Non-pigmented ciliary epithelial cell (primary cell): ENCODE measurements at regions not wholly inside any gene's neighbourhood (a gene's known extent, or its start where the extent isn't known, plus 50 kb on each side); places are given as distances from the start of the nearest gene placed in this dataset.

Experiments used
- DNase-seq: peaks from one replicate; pipeline ENCODE4 v3.0.0-alpha.2; 2010; ENCODE audit warnings: low read depth

DNA sequence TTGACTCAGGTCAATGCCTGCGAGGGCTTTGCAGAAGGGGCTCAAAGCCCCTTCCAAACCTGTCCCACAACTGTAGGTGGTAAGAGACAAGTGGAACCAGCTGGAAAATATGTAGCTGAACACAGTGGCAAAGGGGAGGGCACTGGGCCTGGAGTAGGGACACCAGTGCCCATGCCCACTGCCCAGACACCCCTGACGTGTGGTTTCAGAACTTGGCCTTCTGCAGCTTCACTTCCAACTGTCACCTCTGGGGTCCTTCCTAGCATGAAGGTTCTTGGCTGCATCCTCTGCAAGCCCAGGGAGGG is 233.1 kb upstream of the IRX1 start:
- DNase-seq = no peak

- no peak for DNase-seq
Measured at GRCh38 chr5:3361811-3362605, 233.6 kb upstream of the IRX1 start.

DNA sequence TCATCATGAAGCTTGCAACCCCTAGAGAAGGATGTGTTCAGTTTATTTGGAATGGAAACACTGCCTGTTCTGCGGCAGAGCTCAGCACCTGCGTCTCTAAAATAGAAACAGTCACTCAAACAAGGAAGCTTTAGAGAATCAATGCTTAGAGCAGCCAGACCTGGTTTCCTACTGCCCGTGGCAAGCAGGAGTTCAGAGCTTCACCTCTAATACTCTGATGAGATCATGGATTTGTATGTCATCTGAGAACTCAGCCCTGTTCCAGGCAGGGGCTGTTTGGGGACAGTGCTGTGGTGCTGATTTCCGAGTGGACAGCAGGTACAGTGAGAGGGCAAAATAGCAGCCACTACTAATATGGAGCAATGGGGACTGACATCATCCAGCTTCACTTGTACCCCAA is 236.0 kb upstream of the IRX1 start:
- DNase-seq = no peak

GRCh38 chr5:3357291-3357690 is 238.3 kb upstream of the IRX1 start:
- no peak for DNase-seq

GRCh38 chr5:3356016-3356415 is 239.6 kb upstream of the IRX1 start:
- DNase-seq = no peak

DNA sequence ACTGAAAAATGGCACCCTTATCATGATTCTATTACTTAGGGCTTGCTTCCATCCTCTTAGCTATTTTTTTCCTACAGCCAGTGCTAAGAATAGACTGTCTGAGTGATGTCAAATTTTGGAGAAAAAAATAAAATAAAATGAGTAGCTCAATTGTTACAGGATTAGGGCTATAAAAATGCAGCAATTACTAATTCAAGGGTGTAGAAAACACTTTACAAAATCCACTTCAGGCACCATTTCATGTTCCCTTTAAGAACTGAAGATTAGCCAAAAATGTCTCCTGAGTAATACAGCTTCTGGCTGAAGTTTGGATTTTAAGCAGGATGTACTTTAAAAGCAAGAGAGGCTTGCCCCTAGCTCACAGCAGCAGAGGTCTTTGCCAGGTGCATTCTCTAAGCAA is 240.5 kb upstream of the IRX1 start:
- DNase-seq = no peak

- no peak for DNase-seq
Measured at GRCh38 chr5:3354606-3355005, 241.0 kb upstream of the IRX1 start.

- no peak for DNase-seq
Measured at GRCh38 chr5:3353561-3353960, 242.1 kb upstream of the IRX1 start.

GRCh38 chr5:3352711-3353110 is 242.9 kb upstream of the IRX1 start:
- no peak for DNase-seq

DNA sequence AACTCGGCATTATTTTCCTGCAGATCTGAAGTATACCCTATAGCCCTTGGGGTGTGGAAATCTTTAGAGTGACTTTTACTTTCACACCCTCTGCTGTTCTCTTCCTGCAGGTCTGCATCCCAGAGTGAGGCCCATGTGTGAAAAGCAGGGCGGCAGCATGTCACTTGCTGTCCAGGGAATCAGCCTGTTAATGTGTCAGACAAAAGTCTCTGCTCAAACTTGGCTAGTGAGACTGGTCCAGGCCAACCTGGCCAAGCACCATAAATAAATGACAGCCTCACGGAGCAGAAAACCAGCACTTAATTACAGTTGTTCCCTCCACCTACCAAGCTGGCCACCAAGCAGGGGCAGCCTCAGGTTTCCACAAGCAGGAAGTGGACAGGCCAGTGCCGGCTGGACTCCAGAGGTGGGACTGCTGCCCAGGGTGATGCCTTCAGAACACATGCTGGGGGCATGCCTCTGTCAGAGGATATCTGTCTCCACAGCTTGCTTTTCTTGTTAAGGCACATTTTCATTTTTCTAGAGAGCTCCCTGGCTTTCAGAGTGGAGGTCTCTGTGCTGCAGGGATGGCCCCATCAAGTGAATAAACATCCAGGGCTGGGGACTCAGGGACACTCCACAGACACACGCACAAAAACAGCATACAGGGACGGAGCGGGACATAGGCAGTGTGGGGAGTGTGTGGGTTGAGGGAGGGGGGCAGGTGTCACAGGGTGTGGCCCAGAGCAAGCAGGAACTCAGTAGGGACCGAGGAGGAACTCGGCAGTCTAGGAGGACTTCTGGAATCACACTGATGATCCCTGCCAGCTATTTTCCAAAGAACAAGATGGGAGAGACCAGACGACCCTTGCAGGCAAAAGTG is 243.8 kb upstream of the IRX1 start:
- no peak for DNase-seq

DNA sequence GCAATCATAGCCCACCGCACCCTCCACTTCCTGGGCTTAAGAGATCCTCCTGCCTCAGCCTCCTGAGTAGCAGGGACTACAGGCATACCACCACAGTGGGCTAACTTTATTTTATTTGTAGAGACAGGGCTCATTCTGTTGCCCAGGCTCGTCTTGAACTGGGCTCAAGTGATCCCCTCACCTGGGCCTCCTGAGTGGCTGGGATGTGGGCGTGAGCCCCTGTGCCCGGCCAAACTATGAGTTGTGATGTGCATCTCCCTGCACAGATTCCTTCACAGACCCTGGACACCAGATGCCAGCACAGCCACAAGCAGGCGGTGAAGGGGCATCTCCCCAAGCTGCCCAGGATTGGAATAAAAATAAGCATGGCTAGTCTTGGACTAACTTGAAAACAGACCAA is 244.9 kb upstream of the IRX1 start:
- no peak for DNase-seq

DNA sequence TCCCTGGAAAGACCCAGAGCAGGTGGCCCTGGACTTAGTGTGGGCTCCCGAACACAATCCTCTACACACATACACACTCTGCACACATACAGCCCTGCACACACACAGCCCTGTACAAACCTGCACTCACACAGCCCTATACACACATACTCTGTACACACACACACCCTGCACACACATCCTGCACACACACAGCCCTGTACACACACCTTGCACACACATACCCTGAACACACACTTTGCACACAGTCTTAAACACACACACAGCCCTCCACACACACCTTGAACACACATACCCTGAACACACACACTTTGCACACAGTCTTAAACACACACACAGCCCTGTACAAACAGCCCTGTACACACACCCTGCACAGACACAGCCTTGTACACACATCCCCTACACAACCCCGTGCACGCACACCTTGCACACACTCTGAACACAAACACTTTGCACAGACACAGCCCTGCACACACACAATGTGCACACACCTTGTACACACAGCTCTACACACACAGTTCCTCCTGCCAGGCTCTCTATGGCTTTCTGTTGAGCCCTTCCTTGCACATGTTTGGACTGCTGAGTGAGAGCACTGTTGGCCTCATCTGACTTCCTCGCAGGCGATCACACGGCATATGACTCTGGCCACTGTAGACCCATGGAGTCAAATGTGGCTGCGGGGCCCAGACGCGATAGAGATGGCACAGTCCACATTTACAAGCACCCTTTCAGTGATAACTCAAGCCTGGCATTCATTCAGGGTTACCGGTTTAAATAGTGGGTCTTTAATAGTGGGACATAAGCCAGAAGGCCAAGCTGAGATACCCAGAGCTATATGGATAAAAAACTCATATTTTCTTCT is 245.7 kb upstream of the IRX1 start:
- DNase-seq = no peak

- no peak for DNase-seq
Measured at GRCh38 chr5:3348576-3349535, 246.8 kb upstream of the IRX1 start.

GRCh38 chr5:3347741-3348140 is 247.9 kb upstream of the IRX1 start:
- DNase-seq = no peak

- DNase-seq = no peak
Measured at GRCh38 chr5:3346111-3346820, 249.4 kb upstream of the IRX1 start.

DNA sequence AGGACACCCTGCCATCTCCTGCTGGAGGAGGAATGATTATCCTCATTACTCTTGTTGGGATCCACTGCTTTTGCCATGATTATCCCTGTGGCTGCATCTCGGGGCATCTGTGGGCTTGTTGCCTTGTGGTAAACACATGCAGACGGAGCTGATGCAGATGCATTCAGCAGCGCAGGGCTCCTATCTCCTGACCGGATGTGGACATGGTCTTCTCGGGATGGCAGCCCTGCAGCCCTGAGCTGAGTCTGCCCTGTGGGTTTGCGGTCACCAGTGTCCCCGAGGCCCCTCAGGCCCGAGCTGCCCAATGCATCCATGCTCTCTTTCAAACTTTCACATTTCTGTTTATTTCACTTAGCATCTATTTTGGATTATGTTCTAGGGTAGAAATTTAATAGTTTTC is 250.4 kb upstream of the IRX1 start:
- no peak for DNase-seq

DNA sequence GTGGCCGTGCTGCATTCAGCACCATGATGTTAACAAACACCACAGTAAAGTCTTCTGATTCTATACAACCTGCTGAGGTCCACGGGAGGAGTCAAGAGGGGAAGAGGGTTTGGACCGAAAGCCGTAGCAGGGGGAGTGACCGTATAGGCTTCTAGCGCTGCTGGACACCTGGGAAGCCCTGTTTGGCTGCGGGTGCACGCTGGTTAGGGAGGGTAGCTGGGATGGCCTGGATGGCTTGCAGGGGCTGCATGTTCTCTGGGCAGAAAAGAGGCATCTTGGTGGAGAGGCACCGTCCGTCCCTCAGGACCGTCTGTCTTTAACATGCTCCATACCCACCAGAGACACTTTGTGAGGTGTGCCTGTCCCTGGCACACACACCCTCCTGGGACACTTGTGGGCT is 251.0 kb upstream of the IRX1 start:
- no peak for DNase-seq

DNA sequence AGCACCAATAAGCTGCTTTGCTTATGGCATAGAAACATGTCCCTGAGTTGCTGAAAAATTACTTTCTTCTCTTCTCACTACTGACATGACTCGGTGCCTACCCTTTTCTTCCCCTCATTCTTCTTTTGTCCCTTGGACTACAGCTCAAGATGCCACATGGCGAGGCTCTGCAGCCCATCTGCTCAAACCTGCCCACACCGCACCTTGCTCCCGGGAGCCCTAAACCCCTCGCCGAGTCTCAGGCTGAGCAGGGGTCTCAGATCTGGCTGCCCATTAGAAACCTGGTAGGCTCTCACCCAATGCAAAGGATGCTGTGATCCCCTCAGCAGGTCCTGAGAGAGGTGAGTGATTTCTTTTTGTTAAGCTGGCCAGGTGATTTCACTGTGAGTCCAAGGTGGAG is 251.7 kb upstream of the IRX1 start:
- DNase-seq = no peak

GRCh38 chr5:3343211-3343610 is 252.4 kb upstream of the IRX1 start:
- no peak for DNase-seq

DNA sequence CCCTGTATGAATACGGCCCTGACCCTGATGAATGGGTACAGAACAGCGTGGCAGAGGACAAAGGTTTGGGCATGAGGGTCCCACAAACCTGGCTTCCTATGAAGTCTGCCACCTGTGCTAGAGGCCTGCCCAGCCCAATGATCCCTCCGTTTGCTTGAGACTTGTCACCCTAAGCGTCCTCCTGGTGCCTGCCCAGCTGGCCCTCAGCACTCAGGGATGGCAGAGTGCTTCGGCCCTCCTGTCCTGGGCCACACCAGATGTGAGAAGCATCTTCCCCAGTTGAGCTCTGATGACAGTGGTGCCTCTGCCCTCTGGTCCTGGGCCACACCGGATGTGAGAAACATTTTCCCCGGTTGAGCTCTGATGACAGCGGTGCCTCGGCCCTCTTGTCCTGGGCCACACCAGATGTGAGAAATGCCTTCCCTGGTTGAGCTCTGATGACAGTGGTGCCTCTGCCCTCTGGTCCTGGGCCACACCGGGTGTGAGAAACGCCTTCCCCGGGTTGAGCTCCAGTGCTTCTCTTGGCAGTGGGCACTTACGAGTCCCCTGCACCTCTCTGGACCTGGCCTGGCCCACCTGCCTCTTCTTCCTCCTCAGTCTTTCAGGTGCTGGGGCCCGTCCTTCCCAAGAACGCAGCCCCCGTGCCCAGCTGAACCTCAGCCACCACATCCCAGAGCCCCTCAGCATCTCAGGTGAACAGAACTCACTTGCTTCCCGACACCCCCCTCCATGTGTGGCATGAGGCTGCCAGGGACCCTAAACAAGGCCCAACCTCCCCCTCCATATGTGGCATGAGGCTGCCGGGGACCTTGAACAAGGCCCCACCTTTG is 253.1 kb upstream of the IRX1 start:
- DNase-seq = no peak
